B cell (primary cell): ENCODE measurements at regions not wholly inside any gene's neighbourhood (a gene's known extent, or its start where the extent isn't known, plus 50 kb on each side); places are given as distances from the start of the nearest gene placed in this dataset.

ENCODE experiments used
- EZH2 ChIP-seq: IDR thresholded peaks from 2 replicates; pipeline ENCODE4 v1.6.1; 2012; ENCODE audit warnings: borderline replicate concordance, low read depth, mild to moderate bottlenecking, moderate library complexity, low read length; ENCODE audit not compliant: insufficient read depth, poor library complexity, severe bottlenecking
- TF ChIP-seq, protein P1 (sequence below): fragments of 200-600 bp; IDR thresholded peaks from one replicate; pipeline ENCODE4 v1.8.0; 2022; ENCODE audit warnings: antibody characterized with exemption, mild to moderate bottlenecking

DNA sequence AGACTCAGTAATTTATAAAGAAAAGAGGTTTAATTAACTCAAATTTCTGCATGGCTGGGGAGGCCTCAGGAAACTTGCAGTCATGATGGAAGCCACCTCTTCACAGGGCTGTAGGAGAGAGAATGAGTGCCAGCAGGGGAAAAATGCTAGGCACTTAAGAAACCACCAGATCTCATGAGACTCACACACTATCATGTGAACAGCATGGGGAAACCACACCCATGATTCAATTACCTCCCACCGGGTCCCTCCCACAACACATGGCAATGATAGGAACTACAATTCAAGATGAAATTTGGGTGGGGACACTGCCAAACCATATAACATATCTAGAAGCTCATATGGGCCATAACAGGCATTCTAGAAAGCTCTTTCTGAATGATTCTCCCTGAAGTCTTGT is 190.3 kb downstream of the WNT5A start:
- TF ChIP-seq, protein P1, sequence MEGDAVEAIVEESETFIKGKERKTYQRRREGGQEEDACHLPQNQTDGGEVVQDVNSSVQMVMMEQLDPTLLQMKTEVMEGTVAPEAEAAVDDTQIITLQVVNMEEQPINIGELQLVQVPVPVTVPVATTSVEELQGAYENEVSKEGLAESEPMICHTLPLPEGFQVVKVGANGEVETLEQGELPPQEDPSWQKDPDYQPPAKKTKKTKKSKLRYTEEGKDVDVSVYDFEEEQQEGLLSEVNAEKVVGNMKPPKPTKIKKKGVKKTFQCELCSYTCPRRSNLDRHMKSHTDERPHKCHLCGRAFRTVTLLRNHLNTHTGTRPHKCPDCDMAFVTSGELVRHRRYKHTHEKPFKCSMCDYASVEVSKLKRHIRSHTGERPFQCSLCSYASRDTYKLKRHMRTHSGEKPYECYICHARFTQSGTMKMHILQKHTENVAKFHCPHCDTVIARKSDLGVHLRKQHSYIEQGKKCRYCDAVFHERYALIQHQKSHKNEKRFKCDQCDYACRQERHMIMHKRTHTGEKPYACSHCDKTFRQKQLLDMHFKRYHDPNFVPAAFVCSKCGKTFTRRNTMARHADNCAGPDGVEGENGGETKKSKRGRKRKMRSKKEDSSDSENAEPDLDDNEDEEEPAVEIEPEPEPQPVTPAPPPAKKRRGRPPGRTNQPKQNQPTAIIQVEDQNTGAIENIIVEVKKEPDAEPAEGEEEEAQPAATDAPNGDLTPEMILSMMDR = no peak
- no peak for TF ChIP-seq EZH2
